Ishikawa (cell line): ENCODE measurements at regions not wholly inside any gene's neighbourhood (a gene's known extent, or its start where the extent isn't known, plus 50 kb on each side); places are given as distances from the start of the nearest gene placed in this dataset.

Experiments used
- CEBPB ChIP-seq: IDR thresholded peaks from 2 replicates; pipeline ENCODE4 v1.6.1; 2012
- CREB1 ChIP-seq: IDR thresholded peaks from 2 replicates; pipeline ENCODE4 v1.6.1; 2012; ENCODE audit warnings: low read depth
- EGR1 ChIP-seq: IDR thresholded peaks from 2 replicates; pipeline ENCODE4 v1.6.1; 2012
- EP300 ChIP-seq: IDR thresholded peaks from 2 replicates; pipeline ENCODE4 v1.6.1; 2012; ENCODE audit warnings: borderline replicate concordance
- FOXM1 ChIP-seq: IDR thresholded peaks from 2 replicates; pipeline ENCODE4 v1.6.1; 2012; ENCODE audit warnings: low read depth, borderline replicate concordance
- MAX ChIP-seq: IDR thresholded peaks from 2 replicates; pipeline ENCODE4 v1.6.1; 2012
- NFIC ChIP-seq: IDR thresholded peaks from 2 replicates; pipeline ENCODE4 v1.6.1; 2012
- RAD21 ChIP-seq: IDR thresholded peaks from 2 replicates; pipeline ENCODE4 v1.6.1; 2012; ENCODE audit warnings: low read depth
- REST ChIP-seq: IDR thresholded peaks from 2 replicates; pipeline ENCODE4 v1.6.1; 2012; ENCODE audit warnings: low read depth, mild to moderate bottlenecking
- TAF1 ChIP-seq: IDR thresholded peaks from 2 replicates; pipeline ENCODE4 v1.6.1; 2012; ENCODE audit warnings: low read depth, mild to moderate bottlenecking
- TCF12 ChIP-seq: IDR thresholded peaks from 2 replicates; pipeline ENCODE4 v1.6.1; 2012; ENCODE audit warnings: low read depth
- TEAD4 ChIP-seq: IDR thresholded peaks from 2 replicates; pipeline ENCODE4 v1.6.1; 2012
- YY1 ChIP-seq: IDR thresholded peaks from 2 replicates; pipeline ENCODE4 v1.6.1; 2012; ENCODE audit warnings: low read depth

- TF ChIP-seq RAD21: no peak
- TF ChIP-seq EP300: no peak
- no peak for TF ChIP-seq MAX
- no peak for TF ChIP-seq TAF1
- no peak for TF ChIP-seq NFIC
- no peak for TF ChIP-seq REST
- no peak for TF ChIP-seq CREB1
- TF ChIP-seq EGR1: no peak
- TF ChIP-seq CEBPB: no peak
- TF ChIP-seq FOXM1: no peak
- no peak for TF ChIP-seq TEAD4
- no peak for TF ChIP-seq YY1
- no peak for TF ChIP-seq TCF12
Measured at GRCh38 chr4:175970072-175970471, 95.6 kb upstream of the WDR17 start.
